GM18511 (cell line): ENCODE measurements at regions not wholly inside any gene's neighbourhood (a gene's known extent, or its start where the extent isn't known, plus 50 kb on each side); places are given as distances from the start of the nearest gene placed in this dataset.

Source experiments
- ATAC-seq: cut with Tn5 transposase; IDR thresholded peaks from one replicate; pipeline ENCODE4 v1.9.1; 2021; ENCODE audit warnings: mild to moderate bottlenecking, moderate library complexity; ENCODE audit not compliant: unreplicated experiment

DNA sequence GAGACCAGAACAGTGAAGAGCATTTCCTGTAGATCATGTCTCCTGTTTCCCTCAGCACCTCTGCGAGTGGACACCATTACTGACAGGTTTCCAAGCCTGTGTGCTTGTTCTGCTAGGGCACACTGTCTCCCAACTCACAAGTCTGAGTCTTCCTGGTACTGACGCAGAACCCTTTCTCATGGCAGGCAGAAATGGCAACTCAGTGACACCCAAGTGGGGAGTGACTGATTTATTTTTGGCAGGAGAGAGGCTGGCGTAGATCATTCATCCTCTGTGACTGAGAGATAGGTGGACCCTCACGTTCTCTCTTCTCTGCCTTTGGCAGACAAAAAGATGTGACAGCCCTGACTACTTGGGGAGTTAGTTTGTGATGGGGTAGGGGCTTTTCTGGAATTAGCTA, 183.4 kb downstream of the RFC3 start:
- no peak for ATAC-seq

DNA sequence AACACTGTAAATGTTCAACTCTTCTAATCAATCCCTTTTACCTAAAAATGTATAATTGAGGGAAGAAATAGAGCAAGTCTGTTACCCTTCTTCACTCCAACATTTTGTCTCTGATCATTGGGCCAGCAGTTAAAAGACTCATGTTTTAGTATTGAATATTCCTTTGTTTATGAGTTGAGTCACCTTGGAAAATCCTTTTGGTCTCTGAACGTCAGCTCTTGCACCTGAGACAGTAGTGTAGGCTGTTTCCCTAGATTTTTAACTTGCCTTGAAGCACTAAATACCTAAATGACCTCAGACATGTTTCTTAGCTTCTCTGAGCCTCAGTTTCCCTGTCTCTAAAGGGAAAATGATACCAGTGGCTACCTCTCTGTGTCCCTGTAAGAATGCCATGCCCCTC, 184.2 kb downstream of the RFC3 start:
- ATAC-seq = no peak

DNA sequence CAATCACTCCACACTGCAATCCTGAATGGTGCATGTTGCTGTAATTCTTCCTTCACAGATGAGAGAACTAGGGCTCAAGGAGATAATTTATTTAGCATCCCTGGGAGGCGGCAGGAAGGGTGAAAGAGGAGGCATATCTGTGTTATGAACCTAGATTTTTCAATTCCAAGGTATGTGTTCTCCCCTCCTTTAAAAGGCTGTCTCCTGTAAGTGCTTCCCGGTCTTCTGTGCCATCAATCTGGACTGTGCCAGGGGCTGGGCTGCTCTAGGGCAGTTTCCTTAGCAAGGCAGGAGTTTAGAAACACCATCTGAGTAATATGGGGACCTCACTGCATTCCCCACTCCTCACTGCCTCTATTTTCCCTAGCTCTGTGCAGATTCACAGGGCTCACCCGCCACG, 185.0 kb downstream of the RFC3 start:
- no peak for ATAC-seq

DNA sequence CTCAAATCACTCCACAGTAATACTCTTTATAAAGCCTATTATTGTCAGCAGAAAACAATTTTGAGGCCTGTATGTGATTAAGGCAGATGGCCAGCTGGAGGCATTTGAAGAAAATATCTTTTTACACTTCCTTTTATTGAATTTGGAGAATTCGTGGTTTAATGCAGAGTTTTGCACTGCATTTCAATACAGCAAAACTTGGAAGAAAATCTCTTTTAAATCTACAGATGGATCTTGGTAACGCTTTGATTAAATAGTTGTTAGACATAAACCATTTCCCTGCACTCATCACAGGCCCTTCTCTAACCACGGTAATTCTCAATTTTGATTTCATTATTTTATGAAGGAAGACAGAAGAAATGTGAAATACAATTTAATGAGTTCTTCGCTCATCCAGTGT, 185.7 kb downstream of the RFC3 start:
- no peak for ATAC-seq

DNA sequence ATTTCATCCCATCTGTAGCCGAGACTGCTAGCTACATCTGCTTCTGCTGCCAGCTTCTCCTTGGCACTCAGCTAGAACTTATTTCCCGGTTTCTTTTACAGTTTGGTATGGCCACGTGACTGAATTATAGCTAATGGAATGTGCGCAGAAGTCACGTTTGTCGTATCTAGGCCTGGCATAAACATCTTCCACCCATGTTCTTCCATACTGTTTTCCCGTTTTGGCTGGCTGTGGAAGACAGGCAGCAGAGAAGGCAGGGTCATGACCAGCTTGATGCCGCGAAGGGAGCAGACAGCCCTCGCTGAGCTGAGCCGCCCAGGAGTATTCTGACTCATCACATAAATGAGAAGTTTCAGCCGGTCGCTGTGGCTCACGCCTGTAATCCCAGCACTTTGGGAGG, 186.7 kb downstream of the RFC3 start:
- ATAC-seq = no peak

DNA sequence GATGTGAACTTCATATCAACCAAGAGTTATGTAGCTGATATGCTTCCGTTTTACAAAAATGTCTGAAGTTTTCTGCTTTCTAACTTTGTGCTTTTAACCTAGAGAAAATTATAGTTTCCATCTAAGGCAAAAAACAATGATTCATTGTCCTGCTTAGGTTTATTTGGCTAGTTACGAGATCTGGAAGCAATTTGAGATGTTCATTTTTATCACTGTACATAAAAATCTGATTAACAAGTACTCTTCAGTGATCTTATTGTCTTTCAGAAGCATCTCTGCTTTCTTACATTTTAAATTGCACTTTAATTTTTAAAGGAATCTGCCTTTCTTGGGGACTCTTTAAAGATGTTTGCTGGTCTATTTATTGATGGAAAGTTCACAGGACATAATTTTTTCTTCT, 188.1 kb downstream of the RFC3 start:
- no peak for ATAC-seq

DNA sequence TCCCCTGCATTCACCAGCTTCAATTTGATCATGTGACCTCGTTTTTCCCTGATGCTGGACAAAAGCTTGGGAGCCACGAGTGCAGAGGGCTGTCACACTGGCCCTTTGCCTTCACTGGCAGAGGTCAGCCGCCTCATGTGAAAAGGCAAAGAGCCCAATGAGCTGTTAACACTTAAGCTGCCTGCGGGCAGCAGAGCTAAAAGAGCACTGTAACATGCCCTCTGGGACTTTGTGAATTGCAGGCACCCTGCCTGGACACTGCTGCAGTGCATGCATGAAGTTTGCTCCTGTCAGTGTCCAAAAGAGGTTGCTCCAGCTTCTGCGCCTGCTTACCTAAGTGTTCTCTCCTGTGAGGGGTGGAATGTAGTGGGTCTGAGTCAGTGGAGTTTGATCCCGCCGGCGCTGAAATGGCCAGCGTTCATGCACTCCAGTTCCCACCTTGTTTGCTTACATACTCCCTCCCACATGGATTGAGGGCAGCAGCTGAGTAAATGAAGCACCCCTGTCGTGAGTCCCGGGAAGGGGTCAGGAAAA, 193.7 kb downstream of the RFC3 start:
- ATAC-seq = no peak

DNA sequence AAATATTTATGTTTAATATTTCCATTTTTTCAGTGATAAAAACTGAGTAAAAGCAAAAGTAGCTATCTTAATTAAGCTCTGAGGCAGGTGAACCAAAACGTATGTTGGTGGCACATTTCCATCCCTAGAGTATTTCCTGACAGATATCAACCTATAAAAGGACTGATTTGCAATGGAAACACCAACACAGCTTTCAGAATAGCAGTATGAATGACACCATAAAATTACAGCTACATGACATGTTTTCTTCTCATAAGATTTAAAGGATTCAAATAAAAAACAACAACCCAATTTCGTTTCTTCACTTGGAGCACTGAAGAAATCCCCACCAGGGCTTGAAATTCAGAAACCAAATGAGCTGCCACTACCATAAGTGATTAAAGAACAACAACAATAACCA, 194.4 kb downstream of the RFC3 start:
- no peak for ATAC-seq

DNA sequence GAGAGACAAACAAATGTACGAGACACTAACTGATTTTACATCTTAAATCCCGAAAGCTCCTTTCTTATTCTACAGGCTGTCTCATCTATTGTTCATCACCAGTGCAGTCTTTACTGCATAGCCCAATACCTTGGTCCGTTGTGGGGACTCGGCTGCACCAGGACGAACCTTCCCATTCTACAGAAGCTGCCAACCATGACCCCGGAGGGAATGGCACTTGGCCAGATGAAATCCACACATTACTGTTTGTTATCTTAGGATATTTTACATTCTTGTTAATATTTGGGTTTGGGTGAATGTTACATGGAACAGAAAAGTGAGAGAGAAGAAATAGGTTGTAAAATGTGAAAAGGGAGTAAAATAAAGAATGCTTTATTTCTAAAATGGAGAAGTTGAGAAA, 195.1 kb downstream of the RFC3 start:
- no peak for ATAC-seq

DNA sequence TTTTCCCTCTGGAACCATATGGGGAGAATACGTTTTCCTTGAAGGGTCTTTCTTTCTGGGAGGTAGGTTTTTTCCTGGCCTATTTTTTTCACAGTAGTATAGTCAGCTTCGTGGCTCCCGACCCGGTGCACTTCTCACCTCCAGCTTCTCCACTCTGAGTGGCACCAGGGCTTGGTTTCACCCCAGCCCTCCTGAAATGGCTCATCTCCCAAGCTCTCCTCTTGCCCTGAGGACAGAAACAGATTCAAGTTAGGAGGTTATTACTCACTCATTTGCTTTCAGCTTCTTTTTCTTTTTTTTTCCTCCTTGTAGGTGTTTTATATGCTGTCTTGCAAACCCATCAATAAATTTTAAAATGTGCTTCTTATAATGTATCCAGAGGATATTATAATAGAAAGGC, 199.3 kb downstream of the RFC3 start:
- ATAC-seq = no peak

DNA sequence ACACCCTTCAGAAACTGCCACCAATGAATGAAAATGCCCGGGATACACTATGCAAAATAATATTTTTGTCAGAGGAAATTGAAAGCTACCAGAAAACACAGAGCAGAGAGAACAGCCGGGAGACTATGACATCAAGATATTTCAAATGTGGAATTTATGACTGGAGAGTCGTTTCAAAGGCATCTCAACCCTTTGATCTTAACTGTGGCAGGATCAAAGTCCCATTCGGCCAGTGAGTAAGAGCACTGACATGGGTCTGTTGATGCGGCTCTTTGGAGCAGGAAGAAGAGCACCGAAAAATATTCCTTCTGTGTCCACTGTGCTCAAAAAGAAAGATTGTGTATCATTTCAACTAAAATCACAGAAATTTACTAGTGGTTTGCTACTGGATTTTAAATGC, 201.9 kb downstream of the RFC3 start:
- ATAC-seq = no peak

DNA sequence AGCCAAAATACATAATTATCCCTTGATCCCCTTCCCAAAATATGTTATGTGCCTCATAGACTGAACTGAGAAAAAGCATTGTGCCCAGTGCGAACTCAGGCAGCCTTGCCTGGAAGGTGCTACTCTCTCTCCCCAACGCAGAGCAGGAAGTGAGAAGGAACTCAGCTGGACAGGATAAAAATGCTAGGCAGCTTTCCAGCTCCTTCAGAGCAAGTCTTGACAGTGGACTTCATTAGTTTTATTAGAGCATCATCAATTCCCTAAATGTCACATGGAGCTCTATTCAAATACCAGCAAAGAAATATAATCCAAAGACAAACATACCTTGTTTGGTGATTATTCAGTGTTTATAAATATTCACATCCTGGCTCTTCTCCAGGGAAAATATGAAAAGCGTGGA, 202.4 kb downstream of the RFC3 start:
- ATAC-seq = no peak

DNA sequence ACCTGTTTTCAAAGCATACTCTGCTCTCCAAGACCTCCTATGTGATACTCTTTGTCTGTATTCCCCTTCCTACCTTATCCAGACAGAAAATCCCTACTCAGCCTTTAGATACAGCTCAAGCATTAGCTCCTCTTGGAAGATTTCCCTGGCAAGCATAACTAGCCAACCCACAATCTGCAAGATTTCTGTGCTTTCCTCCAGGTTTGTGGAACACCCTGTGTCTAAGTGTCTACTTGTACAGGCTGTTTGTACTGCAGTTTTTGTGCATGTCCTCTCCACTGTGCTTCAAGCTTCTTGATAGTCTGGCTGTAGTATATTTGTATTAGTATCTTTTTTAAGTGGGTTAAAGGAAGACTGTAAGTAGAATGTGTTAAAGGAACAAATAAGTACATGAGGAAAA, 203.7 kb downstream of the RFC3 start:
- ATAC-seq = no peak

DNA sequence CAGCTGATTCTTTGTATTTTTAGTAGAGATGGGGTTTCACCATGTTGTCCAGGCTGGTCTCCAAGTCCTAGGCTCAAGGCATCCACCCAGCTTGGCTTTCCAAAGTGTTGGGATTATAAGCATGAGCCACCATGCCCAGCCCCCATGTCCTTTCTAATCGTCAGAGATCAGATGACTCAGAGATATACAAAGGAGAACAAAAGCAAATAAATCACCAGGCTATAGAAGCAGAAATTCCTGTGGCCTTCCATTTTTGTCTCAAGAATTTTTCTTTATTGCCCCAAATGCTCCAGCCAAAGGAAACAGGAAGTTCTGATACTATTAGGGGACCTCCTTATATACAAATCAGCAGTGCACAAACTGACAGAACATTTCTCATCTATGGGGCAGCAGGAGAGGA, 207.8 kb downstream of the RFC3 start:
- ATAC-seq = no peak

DNA sequence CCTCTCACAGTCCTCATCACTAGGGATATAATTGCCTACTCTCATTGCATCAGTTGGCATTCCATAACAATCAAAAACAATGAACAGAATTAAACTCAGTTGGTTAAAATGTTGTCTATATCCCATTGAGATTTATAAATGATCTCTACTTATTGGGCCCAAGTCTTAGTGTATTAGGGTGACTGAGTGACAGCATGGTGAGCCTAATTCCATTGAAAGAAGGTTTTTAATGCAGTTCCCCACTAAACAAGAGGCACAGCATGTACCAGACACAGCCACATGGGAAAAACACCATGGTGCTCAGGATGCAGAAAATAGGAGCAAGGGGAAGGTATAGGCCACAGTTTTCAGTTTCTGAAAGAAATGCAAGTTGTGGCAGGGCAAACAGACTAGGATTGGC, 208.4 kb downstream of the RFC3 start:
- no peak for ATAC-seq

DNA sequence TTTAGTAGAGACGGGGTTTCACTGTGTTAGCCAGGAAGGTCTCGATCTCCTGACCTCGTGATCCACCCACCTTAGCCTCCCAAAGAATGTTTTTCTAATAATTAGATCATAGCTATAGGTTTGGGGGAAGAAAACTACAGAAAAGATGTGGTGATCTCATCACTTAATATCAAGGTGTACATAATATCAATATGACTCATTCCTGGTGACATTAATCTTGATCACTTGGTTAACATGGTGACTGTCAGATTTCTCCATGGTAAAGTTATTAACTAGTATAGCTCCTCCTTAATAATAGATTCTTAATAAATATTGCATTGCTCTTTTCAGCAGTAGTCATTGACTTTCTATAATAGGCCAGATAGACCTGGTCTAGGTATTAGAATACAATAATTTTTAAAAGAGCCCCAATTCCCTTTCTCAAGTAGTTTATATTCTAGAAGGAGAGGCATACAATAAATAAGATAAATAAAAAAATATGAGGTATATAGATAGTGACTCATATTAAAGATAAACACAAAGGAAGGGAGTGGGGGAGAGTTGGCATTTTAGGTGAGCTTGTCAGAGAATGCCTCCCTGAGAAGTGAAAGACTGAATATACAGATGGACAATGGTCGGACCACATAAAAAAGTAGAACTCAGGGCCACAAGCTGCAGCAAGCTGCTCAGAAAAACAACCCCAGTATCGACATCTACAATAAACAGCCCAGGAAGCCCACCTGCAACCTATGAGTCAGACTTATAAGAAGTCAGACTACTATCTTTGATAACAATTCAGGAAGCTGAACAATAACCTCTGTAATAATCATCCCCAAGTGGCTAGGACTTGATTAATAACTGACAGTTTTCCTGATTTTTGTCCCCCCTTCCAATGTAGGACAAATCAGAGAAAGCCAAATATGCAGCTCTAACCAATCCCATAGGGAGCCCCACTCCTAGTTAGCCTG, 210.8 kb downstream of the RFC3 start:
- no peak for ATAC-seq

DNA sequence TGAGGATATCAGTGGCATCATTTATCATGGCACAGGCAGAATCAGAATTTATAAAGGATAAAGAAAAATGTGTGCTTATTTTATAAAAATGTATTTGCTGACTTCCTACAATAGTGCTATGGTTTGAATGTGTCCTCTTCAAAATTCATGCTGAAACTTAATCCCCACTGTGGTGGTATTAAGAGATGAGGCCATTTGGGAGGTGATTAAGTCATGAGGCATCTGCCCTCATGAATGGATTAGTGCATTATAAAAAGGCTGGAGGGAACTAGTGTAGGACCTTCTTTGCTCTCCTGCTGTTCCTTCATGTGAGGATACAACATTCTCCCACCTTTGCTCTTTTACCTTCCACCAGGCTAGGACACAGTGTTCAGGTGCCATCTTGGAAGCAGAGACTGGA, 212.8 kb downstream of the RFC3 start:
- no peak for ATAC-seq

DNA sequence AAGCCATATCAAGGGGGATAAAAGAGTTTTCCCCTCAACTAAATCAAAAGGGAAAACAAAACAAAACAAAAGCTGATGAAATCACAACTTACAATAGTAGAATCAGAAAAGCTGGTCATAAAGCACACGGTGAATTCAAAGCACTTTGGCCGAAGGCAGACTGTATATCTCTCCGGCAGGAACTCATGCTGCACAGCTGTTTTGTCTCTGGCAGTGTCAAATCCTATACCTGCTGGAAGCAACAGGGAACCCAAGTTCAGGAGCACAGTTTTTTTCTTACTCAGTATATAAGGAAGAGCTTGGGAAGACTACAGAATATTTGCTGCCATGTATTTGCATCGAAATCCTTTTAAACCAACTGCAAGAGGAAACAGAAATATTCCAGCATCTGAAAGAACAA, 213.7 kb downstream of the RFC3 start:
- no peak for ATAC-seq

DNA sequence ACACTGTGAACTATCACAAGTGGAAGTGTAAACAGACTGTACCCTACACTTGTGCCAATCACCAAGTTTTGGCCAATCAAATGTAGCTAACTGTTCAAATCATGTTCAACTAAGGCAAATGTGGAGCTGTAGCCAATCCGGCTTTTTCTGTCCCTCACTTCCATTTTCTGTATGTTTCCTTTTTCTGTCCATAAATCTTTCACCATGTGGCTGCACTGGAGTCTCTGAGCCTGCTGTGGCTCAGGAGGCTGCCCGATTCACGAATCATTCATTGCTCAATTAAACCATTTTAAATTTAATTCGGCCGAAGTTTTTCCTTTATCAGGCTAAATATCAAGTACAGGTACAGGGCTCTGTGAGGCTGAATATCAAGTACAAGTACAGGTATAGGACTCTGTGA, 216.5 kb downstream of the RFC3 start:
- ATAC-seq = no peak

DNA sequence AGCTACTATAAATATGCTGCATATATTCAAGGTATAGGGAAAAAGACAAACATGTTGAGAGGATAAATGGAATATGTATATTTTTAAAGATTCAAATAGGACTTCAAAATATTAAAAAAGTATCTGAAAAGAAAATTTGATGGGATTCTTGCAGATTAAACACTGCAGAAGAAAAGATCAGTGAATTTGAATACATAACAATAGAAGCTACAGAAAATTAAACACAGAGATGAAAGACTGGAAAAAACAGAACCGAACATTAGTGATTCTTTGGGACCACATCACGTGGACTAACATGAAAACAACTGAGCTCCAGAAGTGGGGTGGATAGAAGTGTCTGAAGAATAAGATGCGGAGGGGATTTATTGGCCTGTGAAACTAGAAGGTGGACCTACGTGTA, 217.2 kb downstream of the RFC3 start:
- ATAC-seq = no peak

DNA sequence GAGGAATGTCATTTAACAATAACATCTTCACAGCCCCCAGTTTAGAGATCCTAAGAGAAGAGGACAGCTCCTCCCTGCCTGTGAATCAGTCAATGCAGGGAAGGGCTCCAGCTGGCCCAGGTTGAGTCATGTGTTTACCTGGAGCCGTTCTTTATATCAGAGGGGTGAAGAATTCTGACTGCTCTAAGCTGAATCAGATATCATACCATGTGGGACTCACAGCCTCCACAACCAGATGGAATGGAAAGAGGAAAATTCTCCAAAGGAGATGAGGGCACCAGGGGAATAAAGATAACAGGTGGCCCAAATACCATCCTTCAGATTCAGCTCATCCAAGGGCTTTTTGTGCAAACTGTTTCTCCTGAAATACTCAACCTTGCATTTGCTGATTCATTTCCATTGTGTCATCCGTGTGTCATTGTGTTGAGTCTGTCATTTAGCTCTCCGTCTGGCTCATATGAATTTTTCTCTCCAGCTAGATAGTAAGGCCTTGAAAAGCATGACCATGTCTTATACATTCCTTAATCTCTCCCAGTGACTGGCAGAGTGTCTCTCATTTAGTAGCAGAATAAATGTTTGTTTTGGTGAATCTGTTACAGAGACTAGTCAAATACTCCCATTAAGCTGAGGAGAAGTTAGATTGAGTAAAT, 217.9 kb downstream of the RFC3 start:
- no peak for ATAC-seq
